ENCODE measurements at regions not wholly inside any gene's neighbourhood (a gene's known extent, or its start where the extent isn't known, plus 50 kb on each side); places are given as distances from the start of the nearest gene placed in this dataset.

GRCh38 chrX:150164971-150165600, 198.0 kb upstream of the MAMLD1 start:
- no peak for DNase-seq (ENCODE audit: low spot score)

GRCh38 chrX:150165776-150166610, 197.1 kb upstream of the MAMLD1 start:
- DNase-seq (ENCODE audit: low spot score), result no peak

- no peak for DNase-seq (ENCODE audit: low spot score)
These were observed 195.4 kb upstream of the MAMLD1 start for GRCh38 chrX:150167482-150168324.

GRCh38 chrX:150182161-150182560, 181.0 kb upstream of the MAMLD1 start:
- DNase-seq (ENCODE audit: low spot score), result no peak

- no peak for DNase-seq (ENCODE audit: low spot score)
These were observed 178.6 kb upstream of the MAMLD1 start for GRCh38 chrX:150184491-150184890.

GRCh38 chrX:150185766-150186165, 177.4 kb upstream of the MAMLD1 start:
- DNase-seq (ENCODE audit: low spot score), result no peak

GRCh38 chrX:150192816-150193215, 170.3 kb upstream of the MAMLD1 start:
- DNase-seq (ENCODE audit: low spot score), result no peak

GRCh38 chrX:150196285-150196684, 166.8 kb upstream of the MAMLD1 start:
- DNase-seq (ENCODE audit: low spot score), result no peak

- DNase-seq (ENCODE audit: low spot score), result no peak
These were observed 165.7 kb upstream of the MAMLD1 start for GRCh38 chrX:150197388-150197787.

- DNase-seq (ENCODE audit: low spot score), result no peak
These were observed 164.3 kb upstream of the MAMLD1 start for GRCh38 chrX:150198776-150199175.

GRCh38 chrX:150199181-150199580, 163.9 kb upstream of the MAMLD1 start:
- DNase-seq (ENCODE audit: low spot score), result no peak

GRCh38 chrX:150199803-150200202, 163.3 kb upstream of the MAMLD1 start:
- no peak for DNase-seq (ENCODE audit: low spot score)

GRCh38 chrX:150200361-150200760, 162.8 kb upstream of the MAMLD1 start:
- DNase-seq (ENCODE audit: low spot score), result no peak

- DNase-seq (ENCODE audit: low spot score), result no peak
These were observed 162.3 kb upstream of the MAMLD1 start for GRCh38 chrX:150200820-150201287.

- no peak for DNase-seq (ENCODE audit: low spot score)
These were observed 161.7 kb upstream of the MAMLD1 start for GRCh38 chrX:150201391-150201790.

- no peak for DNase-seq (ENCODE audit: low spot score)
These were observed 161.3 kb upstream of the MAMLD1 start for GRCh38 chrX:150201841-150202240.

GRCh38 chrX:150202641-150203247, 160.4 kb upstream of the MAMLD1 start:
- no peak for DNase-seq (ENCODE audit: low spot score)

- no peak for DNase-seq (ENCODE audit: low spot score)
These were observed 159.9 kb upstream of the MAMLD1 start for GRCh38 chrX:150203248-150203645.

- DNase-seq (ENCODE audit: low spot score), result no peak
These were observed 158.1 kb upstream of the MAMLD1 start for GRCh38 chrX:150205011-150205410.

GRCh38 chrX:150207733-150208132, 155.4 kb upstream of the MAMLD1 start:
- DNase-seq (ENCODE audit: low spot score), result no peak

GRCh38 chrX:150211988-150212387, 151.1 kb upstream of the MAMLD1 start:
- DNase-seq (ENCODE audit: low spot score), result no peak

Measured in NAMALWA (cell line).